ENCODE measurements at regions not wholly inside any gene's neighbourhood (a gene's known extent, or its start where the extent isn't known, plus 50 kb on each side); places are given as distances from the start of the nearest gene placed in this dataset.

GRCh38 chr12:27865421-27865820 lies 85.4 kb upstream of the MANSC4 start:
- no peak for FAIRE-seq
- no peaks in the 10 kb centered on the region for H4K20me1 ChIP-seq (replicated peaks; ENCODE audit: control insufficient read depth, extremely low read depth, insufficient read depth, low read length)
- CTCF ChIA-PET: interaction anchor here (1.5 kb wide), 1 partner anchor 44 kb away, joined by 3 read pairs; no protein-coding TSS in a partner anchor
- no peaks in the 10 kb centered on the region for H3K9me1 ChIP-seq (replicated peaks; ENCODE audit: control insufficient read depth, extremely low read depth, insufficient read depth, low read length)
- TF ChIP-seq CTCF (IDR thresholded peaks at IDR 0.05; ENCODE audit: extremely low read depth in 1 of 2, insufficient read depth in 1 of 2, low read depth in 1 of 2, low read length in 2 of 2) (no peak), JUN (IDR thresholded peaks at IDR 0.05; ENCODE audit: borderline replicate concordance, insufficient read depth, insufficient read length, low read depth) (no peak), POLR2A (IDR thresholded peaks at IDR 0.05; ENCODE audit: low read depth, low read length) (no peak), POLR2AphosphoS5 (IDR thresholded peaks at IDR 0.05; ENCODE audit: insufficient read depth, low read depth, low read length) (no peak), EZH2 (IDR thresholded peaks at IDR 0.05; ENCODE audit: borderline replicate concordance, low read depth, low read length, severe bottlenecking) (no peak), MYC (IDR thresholded peaks at IDR 0.05; ENCODE audit: low read depth, low read length) (no peak), MAX (IDR thresholded peaks at IDR 0.05; ENCODE audit: insufficient read depth, insufficient read length) (no peak), FOS (IDR thresholded peaks at IDR 0.05; ENCODE audit: borderline replicate concordance, insufficient read depth, low read length) (no peak), GATA2 (IDR thresholded peaks at IDR 0.05; ENCODE audit: insufficient read depth, insufficient read length, low read depth, low read length) (no peak)
- dilution Hi-C loops (cut with MboI; ENCODE audit: extremely low pct_ligation_motif_present, low sequenced_read_pairs) (no loop called here), intact Hi-C loops (cut with micrococcal nuclease) (no loop called here)
- no peaks in the 10 kb centered on the region for H3K27me3 ChIP-seq (ENCODE audit: control insufficient read depth in 2 of 2, insufficient read depth in 2 of 2, low read length in 2 of 2)
- H3K79me2 ChIP-seq (ENCODE audit: control insufficient read depth, insufficient read depth, low read length): no peaks in the 10 kb centered on the region
- H3K36me3 ChIP-seq (ENCODE audit: control insufficient read depth in 2 of 2, extremely low read depth in 1 of 2, insufficient read depth in 2 of 2, low read length in 2 of 2): no peaks in the 10 kb centered on the region
- no peaks in the 10 kb centered on the region for H3K9me3 ChIP-seq (replicated peaks; ENCODE audit: control insufficient read depth, insufficient read depth, low read length)
- POLR2A ChIA-PET: no interaction called here
- no peaks in the 10 kb centered on the region for H3K4me1 ChIP-seq (ENCODE audit: control insufficient read depth, extremely low read depth, insufficient read depth, low read length)
- no peak overlapping the region for H3K4me2 ChIP-seq (ENCODE audit: insufficient read depth, low read length)
- H2AFZ ChIP-seq (ENCODE audit: low read depth, low read length): no peak overlapping the region
- no peak overlapping the region for H3K4me3 ChIP-seq (replicated peaks in 1 of 3; ENCODE audit: insufficient read depth in 1 of 3, low read depth in 1 of 3, low read length in 3 of 3)
- H3K27ac ChIP-seq (ENCODE audit: insufficient read depth, low read depth, low read length): no peak overlapping the region
- no peak for DNase-seq (ENCODE audit: low read depth, low spot score)
- H3K9ac ChIP-seq (replicated peaks; ENCODE audit: extremely low read depth, insufficient read depth, low read length): no peak overlapping the region
- no TSS peak for BruUV-seq (replicated peaks)

All from endothelial cell of umbilical vein (primary cell).